ENCODE measurements at regions not wholly inside any gene's neighbourhood (a gene's known extent, or its start where the extent isn't known, plus 50 kb on each side); places are given as distances from the start of the nearest gene placed in this dataset.

GRCh38 chr10:128839134-128839533 is 627.9 kb upstream of the MGMT start:
- DNase-seq = no peak

GRCh38 chr10:128839701-128840100 is 627.3 kb upstream of the MGMT start:
- DNase-seq = no peak

GRCh38 chr10:128843972-128844371 is 623.1 kb upstream of the MGMT start:
- DNase-seq = peak; percentile 39

- no peak for DNase-seq
Observed at GRCh38 chr10:128846927-128847326, 620.1 kb upstream of the MGMT start.

GRCh38 chr10:128848810-128849209 is 618.2 kb upstream of the MGMT start:
- no peak for DNase-seq

- no peak for DNase-seq
Observed at GRCh38 chr10:128850647-128851046, 616.4 kb upstream of the MGMT start.

- DNase-seq = no peak
Observed at GRCh38 chr10:128851281-128851680, 615.8 kb upstream of the MGMT start.

- no peak for DNase-seq
Observed at GRCh38 chr10:128851726-128852125, 615.3 kb upstream of the MGMT start.

GRCh38 chr10:128852449-128852848 is 614.6 kb upstream of the MGMT start:
- no peak for DNase-seq

GRCh38 chr10:128852902-128853301 is 614.1 kb upstream of the MGMT start:
- no peak for DNase-seq

- no peak for DNase-seq
Observed at GRCh38 chr10:128853537-128853936, 613.5 kb upstream of the MGMT start.

- DNase-seq = no peak
Observed at GRCh38 chr10:128854204-128854603, 612.8 kb upstream of the MGMT start.

GRCh38 chr10:128854963-128855362 is 612.1 kb upstream of the MGMT start:
- no peak for DNase-seq

- no peak for DNase-seq
Observed at GRCh38 chr10:128855618-128856428, 611.2 kb upstream of the MGMT start.

GRCh38 chr10:128859738-128860386 is 607.2 kb upstream of the MGMT start:
- peak; percentile 70 for DNase-seq

- no peak for DNase-seq
Observed at GRCh38 chr10:128860574-128860973, 606.5 kb upstream of the MGMT start.

GRCh38 chr10:128861018-128861901 is 605.8 kb upstream of the MGMT start:
- no peak for DNase-seq

GRCh38 chr10:128863411-128863810 is 603.6 kb upstream of the MGMT start:
- DNase-seq = no peak

GRCh38 chr10:128863823-128864405 is 603.1 kb upstream of the MGMT start:
- no peak for DNase-seq

GRCh38 chr10:128864554-128865295 is 602.3 kb upstream of the MGMT start:
- DNase-seq = no peak

GRCh38 chr10:128865436-128866195 is 601.4 kb upstream of the MGMT start:
- DNase-seq = no peak

- no peak for DNase-seq
Observed at GRCh38 chr10:128866551-128866950, 600.5 kb upstream of the MGMT start.
